Adipocyte (in vitro differentiated cells): ENCODE measurements at regions not wholly inside any gene's neighbourhood (a gene's known extent, or its start where the extent isn't known, plus 50 kb on each side); places are given as distances from the start of the nearest gene placed in this dataset.

Source experiments
- DNase-seq: peaks from one replicate; pipeline ENCODE4 v3.0.0-alpha.2; 2015; ENCODE audit warnings: low read depth
- H3K27me3 ChIP-seq: replicated peaks from 2 replicates; pipeline ENCODE4 v1.7.0; 2013; ENCODE audit warnings: mild to moderate bottlenecking, low read length, moderate library complexity; ENCODE audit not compliant: control insufficient read depth, insufficient read depth
- H3K36me3 ChIP-seq: 2 replicates; pipeline ENCODE4 v1.7.0; 2013; ENCODE audit warnings: low read length, mild to moderate bottlenecking, moderate library complexity; ENCODE audit not compliant: control insufficient read depth, insufficient read depth, severe bottlenecking
- H3K4me1 ChIP-seq: 2 replicates; pipeline ENCODE4 v1.7.0; 2013; ENCODE audit warnings: mild to moderate bottlenecking, low read length, moderate library complexity; ENCODE audit not compliant: control insufficient read depth, insufficient read depth
- H3K4me3 ChIP-seq: 2 replicates; pipeline ENCODE4 v1.7.0; 2013; ENCODE audit warnings: mild to moderate bottlenecking, low read length, moderate library complexity
- H3K9ac ChIP-seq: 2 replicates; pipeline ENCODE4 v1.7.0; 2013; ENCODE audit warnings: mild to moderate bottlenecking, low read length, moderate library complexity
- H3K9me3 ChIP-seq: 2 replicates; pipeline ENCODE4 v1.7.0; 2013; ENCODE audit warnings: mild to moderate bottlenecking, low read length, moderate library complexity; ENCODE audit not compliant: control insufficient read depth

- DNase-seq = peak; percentile 69
- H3K27me3 ChIP-seq = no peaks in the 10 kb centered on the region
- no peaks in the 10 kb centered on the region for H3K9me3 ChIP-seq
- H3K4me3 ChIP-seq = no peak overlapping the region
- H3K36me3 ChIP-seq = no peaks in the 10 kb centered on the region
- H3K9ac ChIP-seq = no peak overlapping the region
- H3K4me1 ChIP-seq = peaks cover 17% of the 10 kb centered on the region
Measured at GRCh38 chr13:48595431-48596429, 58.0 kb upstream of the CYSLTR2 start.

GRCh38 chr13:48600374-48601364 lies 53.1 kb upstream of the CYSLTR2 start:
- H3K4me1 ChIP-seq = no peaks in the 10 kb centered on the region
- H3K9ac ChIP-seq = no peak overlapping the region
- peak; percentile 42 for DNase-seq
- peaks cover 6% of the 10 kb centered on the region for H3K27me3 ChIP-seq
- no peaks in the 10 kb centered on the region for H3K36me3 ChIP-seq
- H3K9me3 ChIP-seq = peaks cover 6% of the 10 kb centered on the region
- H3K4me3 ChIP-seq = no peak overlapping the region

- no peaks in the 10 kb centered on the region for H3K4me1 ChIP-seq
- H3K9me3 ChIP-seq = peaks cover 23% of the 10 kb centered on the region
- H3K9ac ChIP-seq = no peak overlapping the region
- H3K27me3 ChIP-seq = peaks cover 6% of the 10 kb centered on the region
- DNase-seq = no peak
- no peaks in the 10 kb centered on the region for H3K36me3 ChIP-seq
- H3K4me3 ChIP-seq = no peak overlapping the region
Measured at GRCh38 chr13:48602296-48603016, 51.3 kb upstream of the CYSLTR2 start.

- H3K27me3 ChIP-seq = peaks cover 6% of the 10 kb centered on the region
- no peak overlapping the region for H3K9ac ChIP-seq
- no peak for DNase-seq
- no peaks in the 10 kb centered on the region for H3K36me3 ChIP-seq
- H3K4me1 ChIP-seq = no peaks in the 10 kb centered on the region
- peaks cover 24% of the 10 kb centered on the region for H3K9me3 ChIP-seq
- no peak overlapping the region for H3K4me3 ChIP-seq
Measured at GRCh38 chr13:48603375-48603774, 50.4 kb upstream of the CYSLTR2 start.
